ENCODE measurements at regions not wholly inside any gene's neighbourhood (a gene's known extent, or its start where the extent isn't known, plus 50 kb on each side); places are given as distances from the start of the nearest gene placed in this dataset.

GRCh38 chr2:129467941-129468340 lies 511.5 kb upstream of the RAB6C start:
- Histone ChIP-seq H3K4me3 (ENCODE audit: low read length) (no peak overlapping the region), H3K9ac (ENCODE audit: low read depth, low read length) (no peak overlapping the region), H3K36me3 (ENCODE audit: insufficient read depth, low read depth, low read length) (no peaks in the 10 kb centered on the region), H3K27ac (ENCODE audit: low read length) (no peak overlapping the region), H3K4me1 (ENCODE audit: insufficient read depth, low read length) (no peaks in the 10 kb centered on the region), H3K27me3 (ENCODE audit: insufficient read depth, low read length) (no peaks in the 10 kb centered on the region), H3K9me3 (ENCODE audit: insufficient read depth, low read depth, low read length) (no peaks in the 10 kb centered on the region)

- no peaks in the 10 kb centered on the region for H3K4me1 ChIP-seq (ENCODE audit: insufficient read depth, low read length)
- no peak overlapping the region for H3K9ac ChIP-seq (ENCODE audit: low read depth, low read length)
- H3K36me3 ChIP-seq (ENCODE audit: insufficient read depth, low read depth, low read length) = no peaks in the 10 kb centered on the region
- H3K27me3 ChIP-seq (ENCODE audit: insufficient read depth, low read length) = no peaks in the 10 kb centered on the region
- H3K4me3 ChIP-seq (ENCODE audit: low read length) = no peak overlapping the region
- H3K9me3 ChIP-seq (ENCODE audit: insufficient read depth, low read depth, low read length) = no peaks in the 10 kb centered on the region
- no peak overlapping the region for H3K27ac ChIP-seq (ENCODE audit: low read length)
These were observed 510.6 kb upstream of the RAB6C start for GRCh38 chr2:129468879-129469278.

GRCh38 chr2:129469389-129469788 lies 510.1 kb upstream of the RAB6C start:
- Histone ChIP-seq H3K27ac (ENCODE audit: low read length) (no peak overlapping the region), H3K36me3 (ENCODE audit: insufficient read depth, low read depth, low read length) (no peaks in the 10 kb centered on the region), H3K4me3 (ENCODE audit: low read length) (no peak overlapping the region), H3K9me3 (ENCODE audit: insufficient read depth, low read depth, low read length) (no peaks in the 10 kb centered on the region), H3K4me1 (ENCODE audit: insufficient read depth, low read length) (no peaks in the 10 kb centered on the region), H3K27me3 (ENCODE audit: insufficient read depth, low read length) (no peaks in the 10 kb centered on the region), H3K9ac (ENCODE audit: low read depth, low read length) (no peak overlapping the region)

GRCh38 chr2:129469871-129470270 lies 509.6 kb upstream of the RAB6C start:
- H3K27ac ChIP-seq (ENCODE audit: low read length) = no peak overlapping the region
- H3K4me3 ChIP-seq (ENCODE audit: low read length) = no peak overlapping the region
- no peaks in the 10 kb centered on the region for H3K4me1 ChIP-seq (ENCODE audit: insufficient read depth, low read length)
- H3K27me3 ChIP-seq (ENCODE audit: insufficient read depth, low read length) = no peaks in the 10 kb centered on the region
- H3K9me3 ChIP-seq (ENCODE audit: insufficient read depth, low read depth, low read length) = no peaks in the 10 kb centered on the region
- H3K36me3 ChIP-seq (ENCODE audit: insufficient read depth, low read depth, low read length) = no peaks in the 10 kb centered on the region
- H3K9ac ChIP-seq (ENCODE audit: low read depth, low read length) = no peak overlapping the region

GRCh38 chr2:129478902-129479517 lies 500.5 kb upstream of the RAB6C start:
- no peak overlapping the region for H3K27ac ChIP-seq (ENCODE audit: low read length)
- H3K36me3 ChIP-seq (ENCODE audit: insufficient read depth, low read depth, low read length) = no peaks in the 10 kb centered on the region
- H3K9ac ChIP-seq (ENCODE audit: low read depth, low read length) = no peak overlapping the region
- H3K9me3 ChIP-seq (ENCODE audit: insufficient read depth, low read depth, low read length) = no peaks in the 10 kb centered on the region
- H3K27me3 ChIP-seq (ENCODE audit: insufficient read depth, low read length) = no peaks in the 10 kb centered on the region
- H3K4me3 ChIP-seq (ENCODE audit: low read length) = no peak overlapping the region
- H3K4me1 ChIP-seq (ENCODE audit: insufficient read depth, low read length) = peaks cover 9% of the 10 kb centered on the region; the same call in 1 of the 2 replicates

- Histone ChIP-seq H3K36me3 (ENCODE audit: insufficient read depth, low read depth, low read length) (no peaks in the 10 kb centered on the region), H3K4me3 (ENCODE audit: low read length) (no peak overlapping the region), H3K27ac (ENCODE audit: low read length) (no peak overlapping the region), H3K27me3 (ENCODE audit: insufficient read depth, low read length) (no peaks in the 10 kb centered on the region), H3K9me3 (ENCODE audit: insufficient read depth, low read depth, low read length) (no peaks in the 10 kb centered on the region), H3K4me1 (ENCODE audit: insufficient read depth, low read length) (peaks cover 9% of the 10 kb centered on the region; the same call in 1 of the 2 replicates), H3K9ac (ENCODE audit: low read depth, low read length) (no peak overlapping the region)
These were observed 499.6 kb upstream of the RAB6C start for GRCh38 chr2:129479892-129480291.

GRCh38 chr2:129480790-129481189 lies 498.7 kb upstream of the RAB6C start:
- Histone ChIP-seq H3K36me3 (ENCODE audit: insufficient read depth, low read depth, low read length) (no peaks in the 10 kb centered on the region), H3K4me1 (ENCODE audit: insufficient read depth, low read length) (peaks cover 9% of the 10 kb centered on the region; the same call in 1 of the 2 replicates)

GRCh38 chr2:129481306-129482219 lies 497.9 kb upstream of the RAB6C start:
- no peak overlapping the region for H3K9ac ChIP-seq (ENCODE audit: low read depth, low read length)

More at GRCh38 chr2:129480790-129481189, 498.7 kb upstream of the RAB6C start:
- H3K4me3 ChIP-seq (ENCODE audit: low read length) = no peak overlapping the region
- H3K9me3 ChIP-seq (ENCODE audit: insufficient read depth, low read depth, low read length) = no peaks in the 10 kb centered on the region
- no peak overlapping the region for H3K27ac ChIP-seq (ENCODE audit: low read length)
- H3K9ac ChIP-seq (ENCODE audit: low read depth, low read length) = no peak overlapping the region
- no peaks in the 10 kb centered on the region for H3K27me3 ChIP-seq (ENCODE audit: insufficient read depth, low read length)

GRCh38 chr2:129482626-129483025 lies 496.8 kb upstream of the RAB6C start:
- H3K27ac ChIP-seq (ENCODE audit: low read length) = no peak overlapping the region
- H3K9ac ChIP-seq (ENCODE audit: low read depth, low read length) = no peak overlapping the region
- H3K4me1 ChIP-seq (ENCODE audit: insufficient read depth, low read length) = peaks cover 9% of the 10 kb centered on the region; the same call in 1 of the 2 replicates
- H3K9me3 ChIP-seq (ENCODE audit: insufficient read depth, low read depth, low read length) = no peaks in the 10 kb centered on the region
- H3K27me3 ChIP-seq (ENCODE audit: insufficient read depth, low read length) = no peaks in the 10 kb centered on the region
- no peak overlapping the region for H3K4me3 ChIP-seq (ENCODE audit: low read length)
- H3K36me3 ChIP-seq (ENCODE audit: insufficient read depth, low read depth, low read length) = no peaks in the 10 kb centered on the region

More at GRCh38 chr2:129481306-129482219, 497.9 kb upstream of the RAB6C start:
- Histone ChIP-seq H3K4me1 (ENCODE audit: insufficient read depth, low read length) (peaks cover 9% of the 10 kb centered on the region; the same call in 1 of the 2 replicates), H3K4me3 (ENCODE audit: low read length) (no peak overlapping the region), H3K27me3 (ENCODE audit: insufficient read depth, low read length) (no peaks in the 10 kb centered on the region), H3K36me3 (ENCODE audit: insufficient read depth, low read depth, low read length) (no peaks in the 10 kb centered on the region), H3K9me3 (ENCODE audit: insufficient read depth, low read depth, low read length) (no peaks in the 10 kb centered on the region), H3K27ac (ENCODE audit: low read length) (no peak overlapping the region)

GRCh38 chr2:129483366-129483765 lies 496.1 kb upstream of the RAB6C start:
- no peak overlapping the region for H3K9ac ChIP-seq (ENCODE audit: low read depth, low read length)
- H3K27me3 ChIP-seq (ENCODE audit: insufficient read depth, low read length) = no peaks in the 10 kb centered on the region
- H3K9me3 ChIP-seq (ENCODE audit: insufficient read depth, low read depth, low read length) = no peaks in the 10 kb centered on the region
- no peak overlapping the region for H3K27ac ChIP-seq (ENCODE audit: low read length)
- peaks cover 9% of the 10 kb centered on the region; the same call in 1 of the 2 replicates for H3K4me1 ChIP-seq (ENCODE audit: insufficient read depth, low read length)
- H3K36me3 ChIP-seq (ENCODE audit: insufficient read depth, low read depth, low read length) = no peaks in the 10 kb centered on the region
- no peak overlapping the region for H3K4me3 ChIP-seq (ENCODE audit: low read length)

GRCh38 chr2:129484999-129485897 lies 494.2 kb upstream of the RAB6C start:
- H3K4me1 ChIP-seq (ENCODE audit: insufficient read depth, low read length) = peaks cover 2% of the 10 kb centered on the region; the same call in 1 of the 2 replicates
- H3K27me3 ChIP-seq (ENCODE audit: insufficient read depth, low read length) = no peaks in the 10 kb centered on the region

More at GRCh38 chr2:129484999-129485897, 494.2 kb upstream of the RAB6C start:
- no peak overlapping the region for H3K27ac ChIP-seq (ENCODE audit: low read length)
- H3K9ac ChIP-seq (ENCODE audit: low read depth, low read length) = no peak overlapping the region
- H3K9me3 ChIP-seq (ENCODE audit: insufficient read depth, low read depth, low read length) = no peaks in the 10 kb centered on the region
- no peaks in the 10 kb centered on the region for H3K36me3 ChIP-seq (ENCODE audit: insufficient read depth, low read depth, low read length)
- H3K4me3 ChIP-seq (ENCODE audit: low read length) = no peak overlapping the region
